ENCODE measurements at regions not wholly inside any gene's neighbourhood (a gene's known extent, or its start where the extent isn't known, plus 50 kb on each side); places are given as distances from the start of the nearest gene placed in this dataset.

- Histone ChIP-seq H3K9me3 (no peaks in the 10 kb centered on the region), H3K36me3 (ENCODE audit: insufficient read depth in 1 of 2, low read depth in 1 of 2) (no peaks in the 10 kb centered on the region), H3K27ac (no peak overlapping the region), H3K27me3 (ENCODE audit: insufficient read depth in 3 of 3, low read length in 2 of 3) (peaks cover 0 to 15% (median 0%) of the 10 kb centered on the region in 3 donors), H3K4me1 (peaks cover 6% of the 10 kb centered on the region), H3K4me3 (no peak overlapping the region)
- peak; percentile 74 to 79 for DNase-seq
- ATAC-seq = peak; percentile 55 to 75 (median 66)
- WGBS, 3 donors = 7 to 11% (median 8%) methylated on average over 4 of the region's 4 CpGs
- TF ChIP-seq CTCF (IDR thresholded peaks at IDR 0.05) = peak; percentile 83
- intact Hi-C loops (cut with DNase I) = loop anchor here (1.0 to 5.0 kb wide), 4 partner anchors 57 to 258 kb away; no protein-coding TSS in a partner anchor
Measured at GRCh38 chr6:41424370-41425058, 89.1 kb downstream of the NCR2 start.

GRCh38 chr6:41425511-41425910 lies 90.1 kb downstream of the NCR2 start:
- H3K27me3 ChIP-seq (ENCODE audit: insufficient read depth in 3 of 3, low read length in 2 of 3) = peaks cover 0 to 15% (median 0%) of the 10 kb centered on the region in 3 donors
- DNase-seq (no peak), ATAC-seq (no peak)
- no peaks in the 10 kb centered on the region for H3K9me3 ChIP-seq
- intact Hi-C loops (cut with DNase I) = loop anchor here (2.0 kb wide), 2 partner anchors 167 to 257 kb away; no protein-coding TSS in a partner anchor
- WGBS, 3 donors = 97 to 100% (median 100%) methylated on average over 1 of the region's 1 CpG
- H3K4me3 ChIP-seq = no peak overlapping the region
- TF ChIP-seq CTCF (IDR thresholded peaks at IDR 0.05) = no peak
- no peaks in the 10 kb centered on the region for H3K36me3 ChIP-seq (ENCODE audit: insufficient read depth in 1 of 2, low read depth in 1 of 2)
- no peak overlapping the region for H3K27ac ChIP-seq
- H3K4me1 ChIP-seq = peaks cover 7% of the 10 kb centered on the region

DNA sequence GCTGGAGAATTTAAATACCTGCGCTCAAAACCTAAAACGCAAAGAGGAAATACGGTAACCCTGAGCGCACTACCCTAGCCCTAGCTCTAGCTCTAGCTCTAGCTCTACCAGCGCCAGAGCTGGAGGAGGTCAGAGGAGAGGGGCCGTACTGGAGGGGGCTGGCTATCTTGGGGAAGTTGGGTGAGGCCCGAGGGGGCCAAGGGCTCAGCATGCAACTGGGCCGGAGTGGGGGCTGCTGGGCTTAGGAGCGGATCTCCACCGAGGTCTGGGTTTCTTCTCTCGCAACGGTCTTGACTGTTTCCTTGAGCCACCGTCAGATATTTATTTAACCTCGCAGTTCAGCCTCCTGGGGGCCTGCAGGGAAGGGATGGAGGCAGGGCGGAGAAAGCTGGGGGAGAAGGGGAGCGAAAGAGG lies 91.0 kb downstream of the NCR2 start:
- no peak overlapping the region for H3K27ac ChIP-seq
- H3K4me1 ChIP-seq = peaks cover 12% of the 10 kb centered on the region
- no peaks in the 10 kb centered on the region for H3K36me3 ChIP-seq (ENCODE audit: insufficient read depth in 1 of 2, low read depth in 1 of 2)
- WGBS, 3 donors = 37 to 43% (median 38%) methylated on average over 16 of the region's 16 CpGs
- no peak overlapping the region for H3K4me3 ChIP-seq
- H3K27me3 ChIP-seq (ENCODE audit: insufficient read depth in 3 of 3, low read length in 2 of 3) = peaks cover 0 to 15% (median 0%) of the 10 kb centered on the region in 3 donors
- no peak for DNase-seq
- intact Hi-C loops (cut with DNase I) = no loop called here
- ATAC-seq = no peak
- no peaks in the 10 kb centered on the region for H3K9me3 ChIP-seq
- TF ChIP-seq CTCF (IDR thresholded peaks at IDR 0.05) = no peak

DNA sequence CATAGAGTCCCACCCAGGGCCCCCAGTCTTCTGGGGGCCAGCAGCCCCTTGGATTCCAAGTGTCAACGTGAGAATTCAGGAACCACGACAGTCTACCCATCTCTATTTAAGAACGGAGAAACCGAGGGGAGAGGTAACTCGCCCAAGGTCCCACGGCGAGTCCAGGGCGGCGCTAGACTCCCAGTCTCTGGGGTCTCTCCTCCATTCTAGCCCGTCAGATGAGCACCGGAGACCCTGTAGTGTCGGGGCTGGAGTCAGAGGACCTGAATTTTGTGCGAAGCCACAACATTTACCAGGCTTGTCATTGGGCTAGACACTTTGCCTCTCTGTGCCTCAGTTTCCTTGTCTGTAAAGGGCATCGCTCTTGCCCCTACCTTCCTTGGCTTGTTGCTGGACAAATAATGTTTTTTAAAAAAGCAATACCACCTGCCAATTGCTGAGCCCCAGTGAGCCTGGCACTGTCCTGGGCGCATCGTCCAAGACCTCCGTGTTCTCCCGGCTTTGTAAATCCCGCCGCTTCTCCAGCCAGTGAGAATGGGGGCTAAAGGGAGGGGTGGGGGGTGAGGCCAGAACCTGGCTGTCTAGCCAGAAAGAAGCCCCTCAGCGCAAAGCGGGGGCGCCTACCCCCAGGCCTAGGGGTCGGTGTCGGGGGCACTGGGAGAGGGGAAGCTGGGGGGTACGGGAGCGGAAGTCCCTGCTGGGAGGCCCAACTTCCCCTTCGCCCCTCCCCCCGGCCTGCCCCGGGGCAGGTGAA lies 91.7 kb downstream of the NCR2 start:
- TF ChIP-seq CTCF (IDR thresholded peaks at IDR 0.05) = no peak
- peak overlapping the region; percentile 70 for H3K4me3 ChIP-seq
- no peak for DNase-seq
- H3K36me3 ChIP-seq (ENCODE audit: insufficient read depth in 1 of 2, low read depth in 1 of 2) = no peaks in the 10 kb centered on the region
- peaks cover 0 to 15% (median 0%) of the 10 kb centered on the region in 3 donors for H3K27me3 ChIP-seq (ENCODE audit: insufficient read depth in 3 of 3, low read length in 2 of 3)
- no peak for ATAC-seq
- intact Hi-C loops (cut with DNase I) = no loop called here
- no peaks in the 10 kb centered on the region for H3K9me3 ChIP-seq
- peaks cover 12% of the 10 kb centered on the region for H3K4me1 ChIP-seq
- no peak overlapping the region for H3K27ac ChIP-seq
- 24 to 31% (median 28%) methylated on average over 24 to 30 of the region's 30 CpGs for WGBS, 3 donors

Measured in psoas muscle (tissue), 7 donors.